RKO (cell line): ENCODE measurements at regions not wholly inside any gene's neighbourhood (a gene's known extent, or its start where the extent isn't known, plus 50 kb on each side); places are given as distances from the start of the nearest gene placed in this dataset.
"Not testable (repeated sequence)": the region's sequence is repeated elsewhere in the genome, so short reads cannot be mapped to it uniquely, and the experiment has no call there.

Experiments
- DNase-seq: peaks from one replicate; pipeline ENCODE4 v3.0.0-alpha.2; 2016; ENCODE audit warnings: low spot score

DNA sequence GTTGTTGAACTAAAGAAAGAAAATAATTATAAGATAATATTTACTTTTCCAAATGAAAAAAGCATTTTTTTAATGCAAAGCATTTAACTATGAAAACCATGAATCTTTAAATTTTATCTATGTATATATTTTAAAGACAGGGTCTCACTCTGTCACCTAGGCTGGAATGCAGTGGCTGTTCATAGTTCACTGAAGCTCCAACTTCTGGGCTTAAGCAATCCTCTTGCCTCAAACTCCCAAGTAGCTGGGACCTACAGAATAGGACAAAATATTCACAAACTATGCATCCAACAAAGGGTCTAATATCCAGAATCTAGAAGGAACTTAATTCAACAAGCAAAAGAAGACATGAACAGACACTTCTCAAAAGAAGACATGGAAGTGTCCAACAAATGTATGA lies 55.9 kb upstream of the ALB start:
- no peak for DNase-seq

DNA sequence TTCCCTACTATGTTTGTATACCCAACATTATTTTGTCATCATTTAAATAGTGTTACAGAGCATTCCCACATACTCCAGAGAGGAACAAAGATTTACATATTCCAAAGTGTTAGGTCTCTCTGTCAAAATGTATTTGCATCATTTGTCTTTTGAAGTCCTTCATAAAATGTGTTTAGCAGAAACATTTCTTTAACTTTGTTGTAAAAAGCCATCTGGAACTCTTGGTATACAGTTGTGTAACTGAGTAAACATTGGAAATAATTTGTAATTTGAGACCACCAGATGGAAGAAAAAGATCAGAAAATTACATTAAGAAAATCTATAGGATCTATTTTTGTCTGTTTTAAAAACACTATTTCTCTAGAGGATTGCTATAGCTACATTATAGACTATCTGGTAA lies 56.6 kb upstream of the ALB start:
- DNase-seq, result no peak

DNA sequence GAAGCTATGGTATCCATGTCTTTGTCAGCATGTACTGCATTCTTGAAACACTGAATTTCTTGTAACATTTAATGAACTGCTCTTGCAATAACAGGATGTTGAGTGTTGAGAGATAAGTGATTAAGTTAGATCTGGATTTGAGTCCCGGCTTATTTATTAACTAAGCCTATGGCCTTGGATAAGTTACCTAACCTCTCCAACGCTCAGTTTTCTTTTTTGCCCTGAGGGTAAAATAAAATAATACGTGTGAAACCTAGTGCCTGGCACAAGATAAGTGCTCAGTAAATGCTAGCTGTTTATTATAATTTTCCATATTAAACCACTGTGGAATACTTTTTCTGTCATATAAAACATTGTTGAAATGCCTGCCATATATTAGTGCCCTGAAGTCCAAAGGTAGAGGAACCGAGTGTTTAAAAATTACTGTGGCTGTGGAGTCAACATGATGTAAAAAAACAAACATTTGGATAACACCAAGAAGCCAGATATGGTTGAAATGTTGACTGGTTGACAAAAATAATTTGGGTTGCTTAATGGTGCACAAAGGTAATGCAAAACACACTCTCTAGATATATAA lies 58.6 kb upstream of the ALB start:
- no peak for DNase-seq

- no peak for DNase-seq
Measured at GRCh38 chr4:73344106-73344505, 60.0 kb upstream of the ALB start.

- DNase-seq, result no peak
Measured at GRCh38 chr4:73343432-73343831, 60.7 kb upstream of the ALB start.

GRCh38 chr4:73341454-73341853 lies 62.6 kb upstream of the ALB start:
- peak; percentile 65 for DNase-seq

DNA sequence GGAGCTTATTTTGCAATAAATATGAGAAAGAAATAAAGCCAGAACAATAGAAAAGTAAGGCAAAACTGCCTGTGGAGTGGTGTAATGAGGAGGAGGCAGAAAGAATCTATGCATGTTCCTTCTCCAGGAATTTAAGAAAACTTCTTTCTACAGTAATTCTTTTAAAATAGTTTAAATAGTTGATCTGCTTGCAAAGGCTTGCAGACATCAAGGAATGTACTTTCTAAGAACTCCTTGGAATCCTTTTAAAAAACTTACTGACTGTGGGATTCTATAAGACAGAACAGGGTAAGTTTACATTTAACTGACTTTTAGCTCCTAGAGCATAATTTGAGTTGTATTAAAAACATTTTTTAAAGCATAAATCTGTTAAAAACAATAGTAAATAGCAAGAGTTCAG lies 63.2 kb upstream of the ALB start:
- no peak for DNase-seq

DNA sequence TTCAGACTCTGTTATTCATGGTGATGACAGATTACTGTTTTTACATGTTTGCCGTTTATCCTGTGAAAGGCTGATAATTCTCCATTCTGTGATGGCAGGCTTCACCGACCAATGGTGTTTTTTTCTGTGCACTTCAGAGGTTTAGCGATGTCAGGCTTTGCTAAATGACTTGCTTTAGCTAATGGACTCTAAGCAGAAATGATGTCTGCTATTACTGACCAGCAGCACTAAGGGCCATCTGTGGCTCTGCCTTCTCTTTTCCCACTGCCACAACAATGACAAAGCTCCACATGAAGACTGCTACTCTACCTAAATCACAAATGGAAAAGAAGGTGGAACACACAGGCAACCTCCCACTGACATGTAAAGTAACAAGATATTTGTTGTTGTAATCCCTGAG lies 68.4 kb upstream of the ALB start:
- DNase-seq, result no peak

GRCh38 chr4:73332012-73332411 lies 72.1 kb upstream of the ALB start:
- DNase-seq, result not testable (repeated sequence)

DNA sequence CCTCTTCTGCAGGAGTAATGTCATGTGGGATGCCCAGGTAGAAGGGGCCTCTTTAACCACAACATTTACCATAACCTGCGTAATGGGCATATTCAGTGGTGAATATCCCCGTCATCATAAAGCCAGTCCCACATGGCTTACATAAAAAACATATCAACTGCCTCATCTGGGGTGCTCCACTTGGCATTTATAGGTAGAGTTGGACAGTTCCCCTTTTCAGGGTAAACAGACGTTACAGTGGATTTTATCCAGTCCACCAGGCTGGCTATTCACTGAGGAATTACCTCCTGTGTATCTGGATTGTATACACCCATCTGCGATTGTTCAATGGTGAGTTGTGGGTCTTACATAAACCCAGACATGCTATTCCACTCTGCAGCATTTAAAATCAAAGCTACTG lies 70.7 kb upstream of the ANKRD17 start:
- no peak for DNase-seq

DNA sequence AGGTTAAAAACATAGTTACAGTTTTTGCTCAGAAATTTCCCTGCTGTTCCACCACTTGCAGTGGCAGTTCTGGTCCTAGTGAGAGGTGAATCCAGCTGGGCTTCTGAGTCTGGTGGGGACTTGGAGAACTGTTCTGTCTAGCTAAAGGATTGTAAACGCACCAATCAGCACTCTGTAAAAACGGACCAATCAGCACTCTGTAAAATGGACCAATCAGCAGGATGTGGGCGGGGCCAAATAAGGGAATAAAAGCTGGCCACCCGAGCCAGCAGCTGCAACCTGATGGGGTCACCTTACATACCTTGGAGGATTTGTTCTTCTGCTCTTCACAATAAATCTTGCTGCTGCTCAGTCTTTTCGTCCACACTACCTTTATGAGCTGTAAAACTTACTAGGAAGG lies 67.2 kb upstream of the ANKRD17 start:
- DNase-seq, result not testable (repeated sequence)

DNA sequence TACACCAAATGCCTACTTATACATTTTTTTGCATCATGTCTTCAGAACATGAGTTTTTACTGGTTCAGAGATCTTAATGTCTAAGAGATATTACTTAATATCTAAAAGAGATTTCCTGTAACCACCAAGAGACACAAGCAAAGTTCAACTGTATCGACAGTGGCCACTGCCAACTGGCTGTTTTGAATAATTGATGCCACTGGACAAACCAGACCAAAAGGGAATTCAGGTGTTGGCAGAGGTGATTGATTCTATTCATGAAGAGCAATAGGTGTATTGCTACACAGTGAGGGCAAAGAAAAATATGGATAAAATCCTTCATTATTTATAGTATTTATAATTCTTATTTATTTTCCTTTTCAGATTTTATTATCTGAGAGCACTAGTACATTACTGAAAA lies 58.5 kb upstream of the ANKRD17 start:
- DNase-seq, result no peak

DNA sequence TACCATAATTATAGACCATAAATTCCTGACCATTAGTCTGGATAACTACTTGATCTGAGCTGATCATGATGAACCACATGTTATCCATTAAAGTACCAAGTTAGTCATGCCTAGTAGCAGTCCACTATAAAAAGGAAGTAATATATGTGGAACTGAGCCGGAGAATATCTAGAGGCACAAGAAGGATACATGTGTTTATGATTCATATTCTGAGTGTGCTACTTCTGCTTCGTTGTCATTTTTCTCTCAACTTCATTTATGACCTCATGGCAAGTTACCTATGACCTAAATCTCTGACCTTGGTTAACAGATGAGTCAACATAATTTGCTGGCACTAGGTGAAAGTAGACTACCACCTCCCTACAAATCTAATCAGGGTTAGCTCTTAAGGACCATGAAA lies 56.5 kb upstream of the ANKRD17 start:
- peak; percentile 67 for DNase-seq

GRCh38 chr4:73312967-73313366 lies 54.4 kb upstream of the ANKRD17 start:
- DNase-seq, result no peak

DNA sequence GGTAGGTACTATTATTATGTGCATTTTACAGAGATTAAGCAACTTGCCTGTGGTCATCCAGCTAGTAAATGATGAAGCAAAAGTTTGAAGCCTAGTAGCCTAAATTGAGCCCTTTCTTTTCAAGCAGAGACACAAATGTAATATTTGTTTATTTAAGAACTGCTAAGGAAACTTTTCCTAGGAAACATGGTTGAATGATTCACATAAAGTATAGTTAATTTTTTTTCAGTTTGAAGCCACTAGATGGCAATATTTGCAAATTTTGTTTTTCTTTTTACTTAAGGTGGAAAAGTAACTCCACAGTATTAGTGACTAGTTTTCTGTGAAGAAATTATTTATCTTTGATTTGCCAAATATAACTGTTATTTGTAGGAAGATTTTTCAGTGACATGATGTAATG lies 52.8 kb upstream of the ANKRD17 start:
- DNase-seq, result peak; percentile 58

GRCh38 chr4:73309211-73309610 lies 50.6 kb upstream of the ANKRD17 start:
- DNase-seq, result peak; percentile 23
